ENCODE measurements at regions not wholly inside any gene's neighbourhood (a gene's known extent, or its start where the extent isn't known, plus 50 kb on each side); places are given as distances from the start of the nearest gene placed in this dataset.

GRCh38 chr10:56258378-56258777, 102.7 kb downstream of the ZWINT start:
- Histone ChIP-seq H3K4me1 (ENCODE audit: control insufficient read depth in 2 of 3, insufficient read depth in 2 of 3, low read depth in 1 of 3, low read length in 3 of 3) (no peaks in the 10 kb centered on the region), H3K36me3 (ENCODE audit: control insufficient read depth in 2 of 3, insufficient read depth in 3 of 3, low read length in 3 of 3) (no peaks in the 10 kb centered on the region), H3K9me3 (ENCODE audit: control insufficient read depth in 2 of 3, insufficient read depth in 1 of 3, low read length in 3 of 3) (no peaks in the 10 kb centered on the region), H3K4me3 (ENCODE audit: low read length in 3 of 3) (no peak overlapping the region), H3K9ac (ENCODE audit: low read length in 3 of 3) (no peak overlapping the region), H3K27ac (ENCODE audit: low read depth in 2 of 2, low read length in 2 of 2) (no peak overlapping the region), H3K27me3 (ENCODE audit: control insufficient read depth, insufficient read depth, low read length) (no peaks in the 10 kb centered on the region)
- no peak for FAIRE-seq
- intact Hi-C loops (cut with DNase I) = no loop called here
- TF ChIP-seq, protein P1, sequence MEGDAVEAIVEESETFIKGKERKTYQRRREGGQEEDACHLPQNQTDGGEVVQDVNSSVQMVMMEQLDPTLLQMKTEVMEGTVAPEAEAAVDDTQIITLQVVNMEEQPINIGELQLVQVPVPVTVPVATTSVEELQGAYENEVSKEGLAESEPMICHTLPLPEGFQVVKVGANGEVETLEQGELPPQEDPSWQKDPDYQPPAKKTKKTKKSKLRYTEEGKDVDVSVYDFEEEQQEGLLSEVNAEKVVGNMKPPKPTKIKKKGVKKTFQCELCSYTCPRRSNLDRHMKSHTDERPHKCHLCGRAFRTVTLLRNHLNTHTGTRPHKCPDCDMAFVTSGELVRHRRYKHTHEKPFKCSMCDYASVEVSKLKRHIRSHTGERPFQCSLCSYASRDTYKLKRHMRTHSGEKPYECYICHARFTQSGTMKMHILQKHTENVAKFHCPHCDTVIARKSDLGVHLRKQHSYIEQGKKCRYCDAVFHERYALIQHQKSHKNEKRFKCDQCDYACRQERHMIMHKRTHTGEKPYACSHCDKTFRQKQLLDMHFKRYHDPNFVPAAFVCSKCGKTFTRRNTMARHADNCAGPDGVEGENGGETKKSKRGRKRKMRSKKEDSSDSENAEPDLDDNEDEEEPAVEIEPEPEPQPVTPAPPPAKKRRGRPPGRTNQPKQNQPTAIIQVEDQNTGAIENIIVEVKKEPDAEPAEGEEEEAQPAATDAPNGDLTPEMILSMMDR (IDR thresholded peaks at IDR 0.05; ENCODE audit: borderline replicate concordance, extremely low read depth, insufficient read depth) = no peak
- no peak for DNase-seq

- TF ChIP-seq, protein P1 (IDR thresholded peaks at IDR 0.05; ENCODE audit: borderline replicate concordance, extremely low read depth, insufficient read depth) = no peak
- intact Hi-C loops (cut with DNase I) = no loop called here
- no peak overlapping the region for H3K9ac ChIP-seq (ENCODE audit: low read length in 3 of 3)
- FAIRE-seq (no peak), DNase-seq (peak in 1 of 5 donors; percentile 27)
- no peaks in the 10 kb centered on the region for H3K27me3 ChIP-seq (ENCODE audit: control insufficient read depth, insufficient read depth, low read length)
- H3K4me3 ChIP-seq (ENCODE audit: low read length in 3 of 3) = no peak overlapping the region
- H3K4me1 ChIP-seq (ENCODE audit: control insufficient read depth in 2 of 3, insufficient read depth in 2 of 3, low read depth in 1 of 3, low read length in 3 of 3) = no peaks in the 10 kb centered on the region
- H3K27ac ChIP-seq (ENCODE audit: low read depth in 2 of 2, low read length in 2 of 2) = no peak overlapping the region
- no peaks in the 10 kb centered on the region for H3K36me3 ChIP-seq (ENCODE audit: control insufficient read depth in 2 of 3, insufficient read depth in 3 of 3, low read length in 3 of 3)
- H3K9me3 ChIP-seq (ENCODE audit: control insufficient read depth in 2 of 3, insufficient read depth in 1 of 3, low read length in 3 of 3) = no peaks in the 10 kb centered on the region
These were observed 105.8 kb downstream of the ZWINT start for GRCh38 chr10:56255298-56255697.

DNA sequence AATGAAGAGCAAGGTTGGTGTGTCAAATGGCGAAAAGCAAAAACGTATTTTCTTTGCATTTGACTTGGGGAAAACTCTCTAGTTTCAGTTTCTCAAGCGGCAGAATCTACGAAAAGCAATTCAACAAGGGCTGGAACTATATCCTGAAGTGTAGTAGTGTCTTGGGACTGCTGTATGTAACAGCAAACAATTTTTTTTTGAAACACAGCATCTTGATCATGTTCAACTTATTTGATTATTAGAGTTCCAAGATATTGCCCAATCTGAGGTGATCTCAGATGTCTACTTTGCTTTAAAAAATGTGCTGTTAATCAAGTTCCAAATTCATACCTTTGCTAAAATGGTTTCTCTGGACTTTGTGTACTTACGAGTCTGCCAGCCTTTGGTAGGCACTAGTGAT, 120.6 kb downstream of the ZWINT start:
- Histone ChIP-seq H3K9ac (ENCODE audit: low read length in 3 of 3) (no peak overlapping the region), H3K9me3 (ENCODE audit: control insufficient read depth in 2 of 3, insufficient read depth in 1 of 3, low read length in 3 of 3) (no peaks in the 10 kb centered on the region), H3K36me3 (ENCODE audit: control insufficient read depth in 2 of 3, insufficient read depth in 3 of 3, low read length in 3 of 3) (no peaks in the 10 kb centered on the region), H3K27me3 (ENCODE audit: control insufficient read depth, insufficient read depth, low read length) (no peaks in the 10 kb centered on the region), H3K4me1 (ENCODE audit: control insufficient read depth in 2 of 3, insufficient read depth in 2 of 3, low read depth in 1 of 3, low read length in 3 of 3) (no peaks in the 10 kb centered on the region), H3K4me3 (ENCODE audit: low read length in 3 of 3) (no peak overlapping the region), H3K27ac (ENCODE audit: low read depth in 2 of 2, low read length in 2 of 2) (no peak overlapping the region)
- intact Hi-C loops (cut with DNase I) = no loop called here
- TF ChIP-seq, protein P1 (IDR thresholded peaks at IDR 0.05; ENCODE audit: borderline replicate concordance, extremely low read depth, insufficient read depth) = no peak
- DNase-seq = no peak
- FAIRE-seq = no peak

DNA sequence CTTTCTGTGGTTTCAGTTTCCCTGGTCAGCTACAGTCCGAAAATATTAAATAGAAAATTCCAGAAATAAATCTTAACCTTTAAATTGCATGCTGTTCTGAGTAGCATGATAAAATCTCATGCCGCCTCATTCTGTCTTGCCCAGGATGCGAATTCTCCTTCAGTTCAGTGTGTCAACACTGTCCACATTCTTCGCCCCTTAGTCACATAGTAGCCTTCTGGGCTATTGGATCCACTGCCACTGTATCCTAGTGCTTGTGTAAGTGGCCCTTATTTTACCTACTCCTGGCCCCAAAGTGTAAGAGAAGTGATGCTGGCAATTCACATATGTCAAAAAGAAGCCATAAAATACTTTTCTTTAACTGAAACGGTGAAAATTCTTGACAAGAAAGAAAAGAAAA, 129.6 kb downstream of the ZWINT start:
- Histone ChIP-seq H3K27ac (ENCODE audit: low read depth in 2 of 2, low read length in 2 of 2) (no peak overlapping the region), H3K4me3 (ENCODE audit: low read length in 3 of 3) (no peak overlapping the region), H3K4me1 (ENCODE audit: control insufficient read depth in 2 of 3, insufficient read depth in 2 of 3, low read depth in 1 of 3, low read length in 3 of 3) (no peaks in the 10 kb centered on the region), H3K9ac (ENCODE audit: low read length in 3 of 3) (no peak overlapping the region), H3K9me3 (ENCODE audit: control insufficient read depth in 2 of 3, insufficient read depth in 1 of 3, low read length in 3 of 3) (no peaks in the 10 kb centered on the region), H3K27me3 (ENCODE audit: control insufficient read depth, insufficient read depth, low read length) (no peaks in the 10 kb centered on the region), H3K36me3 (ENCODE audit: control insufficient read depth in 2 of 3, insufficient read depth in 3 of 3, low read length in 3 of 3) (no peaks in the 10 kb centered on the region)
- TF ChIP-seq, protein P1 (IDR thresholded peaks at IDR 0.05; ENCODE audit: borderline replicate concordance, extremely low read depth, insufficient read depth) = no peak
- intact Hi-C loops (cut with DNase I) = no loop called here
- DNase-seq = no peak
- no peak for FAIRE-seq

Data from kidney (tissue), 13 donors.